HG03025 (cell line): ENCODE measurements at regions not wholly inside any gene's neighbourhood (a gene's known extent, or its start where the extent isn't known, plus 50 kb on each side); places are given as distances from the start of the nearest gene placed in this dataset.
A peak's percentile ranks its signal among the peaks of the same experiment; 100 is the strongest.
"Not testable (repeated sequence)": the region's sequence is repeated elsewhere in the genome, so short reads cannot be mapped to it uniquely, and the experiment has no call there.

Source experiments
- ATAC-seq: cut with Tn5 transposase; IDR thresholded peaks from one replicate; pipeline ENCODE4 v1.9.1; 2021; ENCODE audit warnings: mild to moderate bottlenecking, moderate library complexity; ENCODE audit not compliant: unreplicated experiment, low FRiP score

DNA sequence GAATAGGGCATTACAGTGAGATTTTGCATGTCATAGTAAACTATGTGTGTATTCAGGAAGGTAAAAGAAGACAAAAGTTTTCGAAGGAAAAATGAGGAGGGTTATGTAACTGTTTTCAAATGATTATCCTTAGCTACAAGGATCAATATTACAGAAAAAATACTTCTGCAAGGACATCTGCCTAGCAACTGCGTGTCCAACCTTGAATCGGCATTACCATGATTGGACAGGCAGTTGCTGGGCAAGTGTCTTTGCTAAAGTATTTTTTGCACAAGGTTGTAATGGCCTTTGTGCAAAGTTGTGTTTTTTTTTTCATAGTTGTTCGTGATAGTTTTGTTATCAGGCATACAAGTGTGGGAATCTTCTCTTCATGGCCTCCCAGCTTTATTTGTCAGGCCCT lies 136.8 kb downstream of the FASLG start:
- ATAC-seq: no peak

DNA sequence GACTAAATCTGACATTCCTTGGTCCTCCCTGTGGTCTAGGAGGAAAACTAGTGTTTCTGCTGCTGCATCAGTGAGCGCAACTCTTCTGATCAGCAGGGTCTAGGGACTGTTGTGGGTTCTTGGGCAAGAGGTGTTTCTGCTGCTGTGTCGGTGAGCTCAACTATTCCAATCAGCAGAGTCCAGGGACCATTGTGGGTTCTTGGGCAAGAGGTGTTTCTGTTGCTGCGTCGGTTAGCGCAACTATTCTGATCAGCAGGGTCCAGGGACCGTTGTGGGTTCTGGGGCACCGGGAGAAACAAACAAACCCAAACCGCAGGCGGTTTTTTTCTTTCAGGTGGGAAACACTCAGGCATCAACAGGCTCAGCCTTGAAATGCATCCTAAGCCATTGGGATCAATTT lies 140.9 kb downstream of the FASLG start:
- ATAC-seq: not testable (repeated sequence)

DNA sequence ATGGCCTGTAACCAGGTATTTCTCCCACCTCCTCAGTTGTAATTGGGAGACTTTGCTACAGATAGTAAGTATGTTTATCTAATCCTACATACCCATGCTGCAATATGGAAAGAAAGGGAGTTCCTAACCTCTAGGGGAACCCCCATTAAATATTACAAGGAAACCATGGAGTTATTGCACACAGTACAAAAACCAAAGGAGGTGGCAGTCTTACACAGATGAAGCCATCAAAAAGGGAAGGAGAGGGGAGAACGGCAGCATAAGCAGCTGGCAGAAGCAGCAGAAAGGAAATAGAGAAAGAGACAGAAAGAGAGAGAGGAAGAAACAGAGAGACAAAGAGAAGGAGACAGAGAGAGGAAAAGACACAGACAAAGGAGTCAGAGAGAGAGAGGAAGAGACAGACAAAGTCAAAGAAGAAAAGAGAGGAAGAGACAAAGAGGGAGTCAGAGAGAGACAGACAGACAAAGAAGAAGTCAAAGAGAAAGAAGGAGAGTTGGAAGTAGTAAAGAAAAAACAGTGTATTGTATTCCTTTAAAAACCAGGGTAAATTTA lies 142.9 kb downstream of the FASLG start:
- no peak for ATAC-seq

DNA sequence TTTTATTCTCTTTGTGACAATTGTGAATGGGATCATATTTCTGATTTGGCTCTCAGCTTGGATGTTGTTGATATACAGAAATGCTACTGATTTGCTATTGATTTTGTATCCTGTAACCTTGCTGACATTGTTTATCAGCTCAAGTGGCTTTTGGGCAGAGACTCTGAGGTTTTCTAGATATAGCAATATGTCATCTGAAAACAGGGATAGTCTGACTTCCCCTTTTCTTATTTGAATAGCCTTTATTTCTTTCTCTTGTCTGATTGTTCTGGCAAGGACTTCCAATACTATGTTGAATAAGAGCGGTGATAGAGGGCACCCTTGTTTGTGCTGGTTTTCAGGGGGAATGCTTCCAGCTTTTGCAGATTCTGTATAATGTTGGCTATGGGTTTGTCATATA lies 150.8 kb downstream of the FASLG start:
- ATAC-seq: no peak

DNA sequence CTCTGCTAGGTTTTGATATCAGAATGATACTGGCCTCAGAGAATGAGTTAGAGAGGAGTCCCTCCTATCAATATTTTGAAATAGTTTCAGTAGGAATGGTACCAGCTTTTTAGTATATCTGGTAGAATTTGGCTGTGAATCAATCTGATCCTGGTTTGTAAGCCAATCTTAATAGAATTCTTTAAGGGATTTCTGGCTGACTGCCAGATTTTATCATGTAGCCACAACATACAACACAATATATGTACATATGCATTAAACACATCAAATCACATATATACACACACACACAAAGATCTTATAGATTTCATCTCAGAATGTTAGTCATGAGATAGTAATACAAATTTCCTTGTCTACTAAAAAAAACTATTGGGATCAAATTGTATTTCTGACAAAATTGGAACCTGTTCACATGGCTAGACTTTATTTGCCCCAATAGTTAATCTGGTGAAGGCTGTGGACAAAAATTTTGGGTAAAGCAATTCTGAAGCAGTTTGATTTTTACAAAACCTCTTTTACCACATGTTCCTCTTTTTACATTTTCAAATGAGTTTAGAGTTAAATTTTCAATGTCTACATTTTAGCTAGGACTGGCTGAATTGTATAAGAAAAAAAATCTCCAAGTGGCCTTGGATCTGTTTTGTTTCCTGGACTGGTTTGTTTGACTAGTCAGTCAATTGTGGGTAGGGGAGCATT lies 151.7 kb downstream of the FASLG start:
- no peak for ATAC-seq

DNA sequence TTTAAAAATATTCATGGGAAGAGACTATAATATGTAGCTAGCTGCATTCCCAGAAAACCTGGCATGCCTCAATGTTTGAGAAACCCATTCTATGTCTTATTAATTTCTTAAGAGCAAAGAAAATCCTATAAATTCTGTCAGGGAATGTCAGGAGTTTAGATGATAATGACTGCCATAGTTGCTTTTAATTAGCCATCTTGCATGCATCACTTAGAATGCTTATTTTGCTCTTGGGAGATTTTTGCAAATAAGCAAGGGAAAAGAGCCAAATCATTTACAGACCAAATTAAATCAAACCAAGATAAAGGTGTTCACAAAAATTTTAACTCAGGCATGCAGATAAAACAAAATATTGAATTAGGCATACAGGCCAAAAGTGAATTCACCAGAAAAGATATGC lies 152.8 kb downstream of the FASLG start:
- no peak for ATAC-seq

DNA sequence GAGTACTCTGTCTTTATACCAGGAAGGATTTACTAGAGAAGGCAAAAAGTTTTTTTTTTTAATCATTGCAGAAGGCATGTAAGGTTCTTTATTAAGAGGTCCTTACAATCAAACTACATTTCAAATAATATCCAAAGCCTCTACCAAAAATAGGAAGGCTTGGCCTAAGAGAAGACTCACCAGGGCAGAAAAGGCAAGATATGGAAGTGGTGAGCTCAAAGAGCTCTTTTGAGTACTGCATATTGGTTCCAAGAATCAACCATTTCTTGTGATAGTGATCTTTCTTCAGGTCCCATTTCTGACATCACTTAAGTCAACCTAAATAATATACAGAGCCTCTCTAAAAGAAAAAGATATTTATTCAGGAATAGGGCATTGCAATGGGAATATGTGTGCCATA lies 153.2 kb downstream of the FASLG start:
- no peak for ATAC-seq

DNA sequence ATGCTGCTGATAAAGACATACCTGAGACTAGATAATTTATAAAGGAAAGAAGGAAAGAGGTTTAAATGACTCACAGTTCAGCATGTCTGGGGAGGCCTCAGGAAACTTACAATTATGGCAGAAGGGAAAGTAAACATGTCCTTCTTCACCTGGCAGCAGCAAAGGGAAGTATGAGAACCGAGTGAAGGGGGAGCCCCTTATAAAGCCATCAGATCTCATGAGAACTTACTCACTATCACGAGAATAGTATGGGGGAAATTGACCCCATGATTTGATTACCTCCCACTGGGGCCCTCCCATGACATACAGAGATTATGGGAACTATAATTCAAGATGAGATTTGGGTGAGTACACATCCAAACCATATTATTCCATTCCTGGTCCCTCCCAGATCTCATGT lies 154.4 kb downstream of the FASLG start:
- no peak for ATAC-seq

DNA sequence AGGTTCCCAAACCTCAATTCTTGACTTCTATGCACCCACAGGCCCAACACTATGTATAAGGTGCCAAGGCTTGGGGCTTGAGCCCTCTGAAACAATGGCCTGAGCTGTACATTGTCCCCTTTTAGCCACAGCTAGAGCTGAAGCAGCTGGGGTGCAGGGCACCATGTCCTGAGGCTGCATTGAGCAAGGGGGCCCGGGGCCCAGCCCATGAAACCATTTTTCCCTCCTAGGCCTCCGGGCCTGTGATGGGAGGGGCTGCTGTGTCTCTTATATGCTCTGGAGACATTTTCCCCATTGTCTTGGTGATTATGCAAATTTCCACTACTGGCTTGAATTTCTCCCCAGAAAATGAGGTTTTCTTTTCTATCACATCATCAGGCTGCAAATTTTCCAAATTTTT lies 155.5 kb downstream of the FASLG start:
- ATAC-seq: no peak

DNA sequence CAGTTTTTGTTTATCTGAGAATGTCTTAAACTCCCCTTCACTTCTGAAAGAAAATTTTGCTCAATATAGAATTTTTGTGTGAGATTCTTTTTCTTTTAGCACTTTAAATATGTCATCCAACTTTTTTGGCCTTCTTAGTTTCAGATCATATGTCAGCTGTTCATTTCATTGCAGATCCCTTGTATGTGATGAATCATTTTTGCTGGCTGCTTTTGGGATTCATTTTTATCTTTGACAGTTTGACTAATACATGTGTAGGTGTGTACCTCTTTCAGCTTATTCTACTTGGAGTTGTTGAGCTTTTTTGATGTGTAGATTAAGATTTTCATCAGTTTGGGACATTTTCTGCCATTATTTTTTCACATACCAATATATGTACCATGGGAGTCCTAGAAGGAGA lies 156.8 kb downstream of the FASLG start:
- ATAC-seq: no peak

DNA sequence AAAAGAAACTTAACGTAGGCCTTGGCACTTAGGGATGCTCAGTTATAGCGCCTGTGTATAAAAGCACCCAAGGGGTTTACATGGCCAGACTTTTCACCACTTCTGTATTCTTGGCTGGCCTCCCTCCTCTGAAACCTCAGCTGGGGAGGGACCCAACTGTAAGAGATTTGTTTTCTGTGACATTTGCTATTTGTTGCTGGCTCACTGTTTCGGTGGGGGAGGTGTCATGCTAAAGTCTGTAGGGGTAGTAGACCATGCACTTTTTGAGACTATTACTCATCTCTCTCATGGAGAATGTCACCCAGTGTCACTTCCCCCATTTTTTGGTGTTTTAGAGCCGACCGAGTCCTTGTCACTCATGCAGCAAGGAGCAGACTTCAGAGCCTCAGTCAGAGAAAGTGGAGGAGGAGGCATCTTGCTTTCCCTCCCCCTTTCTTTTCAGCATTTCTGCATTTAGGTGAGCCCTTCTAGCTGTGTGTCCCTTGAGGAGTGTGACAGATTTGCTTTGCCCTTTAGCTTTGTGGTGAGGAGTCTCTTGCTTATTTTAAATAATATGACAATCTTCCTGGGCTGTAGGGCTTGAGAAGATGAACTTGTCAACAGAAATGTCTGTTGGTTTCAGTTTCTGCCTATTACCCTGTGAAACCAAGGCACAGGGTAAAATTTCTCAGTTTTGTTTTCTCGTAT lies 160.1 kb downstream of the FASLG start:
- peak; percentile 86 for ATAC-seq

DNA sequence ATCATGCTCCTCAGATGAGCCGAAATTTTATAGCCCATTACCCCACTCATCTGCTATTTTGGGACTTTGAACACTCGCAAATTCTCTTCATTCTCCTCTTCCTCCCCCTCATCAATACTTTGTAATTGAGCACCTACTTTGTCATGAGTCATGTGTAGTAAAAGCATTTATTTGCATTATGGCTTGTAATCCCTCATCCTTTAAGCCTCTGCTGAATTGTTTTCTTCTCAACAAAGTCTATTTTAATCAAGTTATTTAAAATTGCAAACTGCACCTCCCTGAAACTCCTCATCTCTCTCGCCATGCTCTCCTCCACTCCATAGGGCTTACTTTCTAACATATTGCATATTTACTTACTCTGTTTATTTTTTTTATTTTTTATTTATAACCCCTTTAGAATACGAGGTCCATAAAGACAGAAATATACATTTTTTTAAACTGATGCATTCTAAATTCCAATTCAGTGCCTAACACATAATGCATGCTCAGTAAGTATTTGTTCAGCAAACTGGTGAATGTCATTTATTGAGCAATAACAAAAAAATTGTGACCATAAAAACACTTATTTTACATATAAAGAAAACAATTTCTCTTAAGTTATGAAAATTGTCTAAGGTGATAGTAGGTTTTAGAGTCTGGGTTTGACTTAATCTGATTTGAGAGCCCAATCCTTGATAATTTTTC lies 161.7 kb downstream of the FASLG start:
- ATAC-seq: no peak

DNA sequence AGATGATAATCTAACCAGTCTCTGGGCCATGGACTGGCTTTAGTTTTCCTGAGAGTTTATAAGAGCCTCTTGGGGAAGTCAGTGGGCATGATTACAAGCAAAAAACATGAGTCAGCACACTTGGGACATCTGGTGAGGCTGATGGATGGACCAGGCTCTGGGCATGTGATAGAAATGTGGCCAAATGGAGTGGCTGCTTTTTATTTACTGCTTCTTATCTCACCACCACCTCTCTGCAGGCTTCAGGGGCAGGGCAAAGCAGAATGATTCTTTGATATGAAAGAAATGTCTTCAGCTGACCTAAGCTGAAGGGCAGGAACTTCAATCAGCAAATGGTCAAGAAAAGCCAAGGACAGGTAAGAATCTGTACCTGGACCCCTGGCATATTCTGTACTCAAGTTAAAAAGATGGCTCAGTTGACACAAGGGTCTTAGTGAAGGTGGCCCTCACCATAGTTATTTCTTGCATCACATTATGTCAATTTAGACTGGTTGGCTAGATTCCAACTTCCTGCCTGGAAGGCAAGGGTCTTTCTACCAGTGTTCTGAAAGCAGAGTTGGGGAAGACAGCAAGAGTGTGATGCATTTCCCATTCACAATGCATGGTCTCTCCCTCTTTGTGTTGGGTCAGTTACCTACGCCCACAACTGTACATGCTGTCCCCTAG lies 162.8 kb downstream of the FASLG start:
- ATAC-seq: no peak

DNA sequence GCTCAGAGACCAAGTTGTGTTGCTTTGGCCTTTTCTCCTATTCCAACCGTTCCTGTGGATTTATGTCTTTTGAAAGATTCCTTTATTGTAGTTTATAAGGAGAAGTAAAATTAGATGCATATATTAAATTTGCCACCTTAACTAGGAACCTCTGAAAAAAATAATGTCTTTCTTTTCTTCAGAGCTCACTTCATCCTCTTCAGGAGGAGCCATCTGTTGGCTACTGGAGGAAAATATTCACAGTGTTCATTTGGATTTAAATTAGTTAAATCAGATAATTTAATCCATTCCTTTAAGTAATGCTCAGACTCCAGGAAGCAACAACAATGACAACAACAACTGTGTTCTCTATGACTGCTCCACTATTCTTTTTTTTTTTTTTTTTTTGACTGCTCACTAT lies 164.0 kb downstream of the FASLG start:
- ATAC-seq: no peak

DNA sequence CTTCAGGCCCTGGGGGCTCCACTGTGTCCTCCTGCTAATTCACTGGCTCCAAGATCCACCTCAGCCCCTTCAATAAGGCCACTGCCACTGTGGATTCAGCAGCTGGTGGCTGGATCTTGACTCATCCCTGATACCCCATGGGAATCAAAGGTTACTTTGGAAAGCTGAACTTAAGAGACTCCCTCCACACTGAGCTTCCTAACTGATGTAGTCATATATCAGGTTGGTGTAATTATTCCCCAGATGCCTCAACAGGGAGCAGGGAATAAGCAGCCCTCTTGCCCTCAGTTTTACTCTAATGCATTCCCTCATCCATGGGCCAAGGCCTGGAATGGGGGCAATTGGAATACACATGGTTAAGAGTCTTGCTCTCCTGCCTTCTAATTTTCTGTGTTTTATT lies 164.6 kb downstream of the FASLG start:
- ATAC-seq: no peak

DNA sequence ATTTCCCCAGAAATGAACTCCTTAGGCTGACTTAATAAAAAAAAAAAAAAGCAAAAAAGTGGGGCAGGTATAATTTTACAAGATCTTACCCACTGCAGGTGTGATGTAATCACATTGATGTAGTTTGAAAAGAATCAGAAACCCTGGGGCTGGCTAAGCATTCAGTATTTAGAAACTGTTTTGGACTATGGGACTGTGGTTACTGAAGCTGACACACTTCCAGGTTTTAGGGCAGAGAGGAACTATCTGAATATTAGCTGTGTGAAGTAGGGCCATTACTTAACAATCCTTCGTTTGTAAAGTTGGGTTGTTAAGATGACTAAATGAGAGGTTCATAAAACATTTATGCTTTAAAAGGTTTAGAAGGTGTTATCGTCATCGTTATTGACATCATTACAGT lies 165.3 kb downstream of the FASLG start:
- no peak for ATAC-seq

DNA sequence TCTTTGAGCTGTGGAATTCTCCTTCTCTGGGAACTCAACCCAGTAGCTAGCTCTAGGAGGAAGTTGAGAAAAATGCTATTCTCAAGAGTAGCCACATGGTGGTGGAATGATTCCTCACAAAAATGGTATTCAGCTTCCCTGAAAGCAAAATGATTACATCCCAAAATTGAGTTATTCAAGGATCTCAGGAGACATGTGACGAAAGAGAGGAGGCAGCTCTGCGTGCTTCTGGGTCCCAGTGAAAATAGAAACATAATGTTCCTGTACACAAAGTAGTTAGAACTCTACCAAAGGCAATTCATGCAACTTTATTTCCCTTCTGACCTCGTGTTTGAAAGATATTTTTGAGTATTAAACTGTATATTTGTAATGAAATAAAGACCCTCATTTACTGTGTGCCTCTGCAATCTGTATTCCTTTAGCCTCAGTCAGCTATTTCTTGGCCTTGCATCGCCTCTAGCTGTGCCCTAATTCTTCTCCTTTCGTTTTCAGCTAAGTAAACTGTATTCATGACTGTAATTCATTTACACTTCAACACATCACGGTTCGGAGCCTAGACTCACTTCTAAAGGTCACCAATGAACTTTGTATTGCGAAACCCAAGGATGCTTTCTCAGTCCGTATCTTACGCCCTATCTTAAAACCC lies 167.3 kb downstream of the FASLG start:
- no peak for ATAC-seq

DNA sequence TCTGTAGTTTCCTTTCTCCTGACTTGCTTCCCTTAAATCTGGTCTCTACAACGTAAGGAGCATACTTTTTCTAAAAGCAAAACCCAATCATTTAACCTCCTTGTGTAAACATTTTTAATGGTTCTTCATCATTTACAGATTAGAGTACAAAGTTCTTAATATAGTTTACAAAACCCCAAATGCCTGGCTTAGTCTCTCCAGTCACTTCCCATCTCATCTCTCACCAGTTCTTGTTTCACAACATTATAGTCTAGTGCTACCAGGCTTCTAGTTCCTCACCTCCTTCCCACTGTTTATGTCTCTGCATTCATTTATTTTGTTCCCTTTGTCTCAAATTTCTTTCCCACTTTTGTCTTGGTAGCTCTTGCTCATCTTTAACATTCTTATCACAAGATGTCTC lies 168.4 kb downstream of the FASLG start:
- ATAC-seq: no peak

DNA sequence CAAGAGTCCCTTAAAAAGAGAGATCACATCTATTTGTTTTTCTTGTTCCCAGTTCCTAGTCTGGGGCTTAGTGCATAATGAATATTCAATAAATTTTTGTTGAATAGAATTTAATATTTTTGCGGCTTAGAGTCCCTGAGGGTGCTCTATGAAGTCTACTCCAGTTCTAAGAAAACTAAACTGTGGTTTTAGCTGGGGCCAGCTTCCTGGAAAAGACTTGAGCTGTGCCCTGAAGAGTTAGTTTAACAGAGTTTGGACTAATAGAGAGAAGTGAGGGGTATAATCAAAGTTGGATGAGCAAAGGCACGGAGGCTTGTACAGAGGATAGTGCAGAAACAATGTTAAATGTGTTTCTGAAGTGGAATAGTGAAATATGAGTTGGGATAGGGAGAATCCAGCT lies 168.9 kb downstream of the FASLG start:
- no peak for ATAC-seq

DNA sequence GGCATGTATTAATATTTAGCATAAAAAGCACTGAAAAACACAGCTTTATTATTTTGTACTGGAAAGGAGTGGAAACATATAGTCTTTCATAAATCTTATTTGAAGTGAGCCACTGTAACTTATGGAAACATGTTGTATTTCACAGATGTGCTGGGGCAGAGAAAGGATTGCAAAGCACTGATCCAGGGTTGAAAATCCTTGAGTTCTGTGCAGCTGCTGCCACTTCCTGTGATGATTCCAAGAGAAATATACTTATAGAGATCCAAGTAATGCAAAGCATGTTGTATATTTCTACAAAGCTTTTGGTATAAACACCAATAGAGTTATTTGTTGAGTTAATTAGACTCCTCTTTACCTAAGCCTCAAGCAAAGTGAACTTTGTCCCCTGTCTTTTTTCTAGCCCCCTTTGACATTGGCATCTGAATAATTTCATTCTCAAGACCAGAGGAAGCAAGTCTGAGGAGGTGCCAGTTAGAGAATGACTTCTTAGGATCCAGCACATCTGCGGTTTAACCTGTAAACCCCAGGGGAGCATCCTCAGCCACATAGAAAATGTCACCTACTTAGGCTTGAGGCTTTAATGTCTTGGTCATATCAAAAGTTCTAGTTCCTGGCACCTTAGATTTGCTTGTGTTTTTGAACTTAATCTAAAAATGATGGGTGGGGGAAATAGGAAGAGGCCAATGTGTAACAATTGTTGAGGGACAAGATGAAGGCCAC lies 173.3 kb downstream of the FASLG start:
- ATAC-seq: no peak
